ENCODE measurements at regions not wholly inside any gene's neighbourhood (a gene's known extent, or its start where the extent isn't known, plus 50 kb on each side); places are given as distances from the start of the nearest gene placed in this dataset.
"Not testable (repeated sequence)": the region's sequence is repeated elsewhere in the genome, so short reads cannot be mapped to it uniquely, and the experiment has no call there.

GRCh38 chr6:10343320-10343719 lies 71.6 kb downstream of the TFAP2A start:
- DNase-seq (ENCODE audit: extremely low spot score, insufficient read length, low read depth) (no peak), FAIRE-seq (no peak)

GRCh38 chr6:10341605-10342004 lies 73.3 kb downstream of the TFAP2A start:
- FAIRE-seq (no peak), DNase-seq (ENCODE audit: extremely low spot score, insufficient read length, low read depth) (no peak)

- FAIRE-seq, result no peak
Observed at GRCh38 chr6:10338151-10338550, 76.7 kb downstream of the TFAP2A start.

DNA sequence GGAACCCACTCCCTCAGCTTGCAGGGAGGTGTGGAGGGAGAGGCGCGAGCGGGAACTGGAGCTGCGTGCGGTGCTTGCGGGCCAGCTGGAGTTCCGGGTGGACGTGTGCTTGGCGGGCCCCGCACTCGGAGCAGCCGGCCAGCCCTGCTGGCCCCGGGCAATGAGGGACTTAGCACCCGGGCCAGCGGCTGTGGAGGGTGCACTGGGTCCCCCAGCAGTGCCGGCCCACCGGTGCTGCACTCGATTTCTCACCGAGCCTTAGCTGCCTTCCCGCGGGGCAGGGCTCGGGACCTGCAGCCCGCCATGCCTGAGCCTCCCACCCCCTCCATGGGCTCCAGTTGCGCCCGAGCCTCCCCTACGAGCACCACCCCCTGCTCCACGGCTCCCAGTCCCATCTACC lies 77.5 kb downstream of the TFAP2A start:
- not testable (repeated sequence) for FAIRE-seq; DNase-seq (ENCODE audit: extremely low spot score, insufficient read length, low read depth)

More at GRCh38 chr6:10338151-10338550, 76.7 kb downstream of the TFAP2A start:
- no peak for DNase-seq (ENCODE audit: extremely low spot score, insufficient read length, low read depth)

- DNase-seq (ENCODE audit: extremely low spot score, insufficient read length, low read depth) (no peak), FAIRE-seq (no peak)
Observed at GRCh38 chr6:10332111-10332510, 82.8 kb downstream of the TFAP2A start.

DNA sequence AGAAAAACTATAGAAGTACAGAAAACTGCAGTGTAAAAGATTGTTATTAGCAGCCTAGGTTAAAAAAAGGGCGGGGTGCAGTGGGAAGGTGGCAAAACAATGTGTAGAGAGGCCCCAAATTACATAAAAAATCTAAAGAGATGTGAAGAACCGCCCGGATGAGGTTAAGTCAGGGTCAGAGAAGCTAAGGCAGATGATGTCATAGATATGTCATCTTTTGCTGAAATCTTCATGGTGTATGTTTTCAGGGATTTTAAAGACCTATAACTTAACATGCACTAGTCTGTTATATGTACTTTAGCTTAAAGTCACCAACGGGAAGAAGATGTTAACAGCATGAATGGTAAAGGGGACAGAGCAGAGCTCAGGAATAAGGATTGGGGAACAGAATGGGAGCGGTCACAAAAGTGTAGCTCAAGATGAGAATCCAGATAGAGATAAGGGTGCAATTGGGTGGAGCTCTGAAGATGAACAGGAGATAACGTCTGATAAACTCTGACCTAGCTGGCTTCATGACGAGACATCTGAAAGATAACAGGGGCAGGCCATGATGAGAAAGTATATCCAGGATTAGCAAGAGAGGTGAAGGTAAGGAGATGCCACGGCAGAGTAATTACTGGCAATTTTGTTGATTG lies 83.4 kb downstream of the TFAP2A start:
- FAIRE-seq, result no peak
- no peak for DNase-seq (ENCODE audit: extremely low spot score, insufficient read length, low read depth)

- DNase-seq (ENCODE audit: extremely low spot score, insufficient read length, low read depth) (no peak), FAIRE-seq (no peak)
Observed at GRCh38 chr6:10330515-10330914, 84.4 kb downstream of the TFAP2A start.

GRCh38 chr6:10323018-10323417 lies 91.9 kb downstream of the TFAP2A start:
- no peak for DNase-seq (ENCODE audit: extremely low spot score, insufficient read length, low read depth)

GRCh38 chr6:10320291-10320690 lies 94.6 kb downstream of the TFAP2A start:
- no peak for DNase-seq (ENCODE audit: extremely low spot score, insufficient read length, low read depth)
- FAIRE-seq, result no peak

More at GRCh38 chr6:10323018-10323417, 91.9 kb downstream of the TFAP2A start:
- no peak for FAIRE-seq

- FAIRE-seq, result no peak
- DNase-seq (ENCODE audit: extremely low spot score, insufficient read length, low read depth), result no peak
Observed at GRCh38 chr6:10316373-10316721, 98.5 kb downstream of the TFAP2A start.

DNA sequence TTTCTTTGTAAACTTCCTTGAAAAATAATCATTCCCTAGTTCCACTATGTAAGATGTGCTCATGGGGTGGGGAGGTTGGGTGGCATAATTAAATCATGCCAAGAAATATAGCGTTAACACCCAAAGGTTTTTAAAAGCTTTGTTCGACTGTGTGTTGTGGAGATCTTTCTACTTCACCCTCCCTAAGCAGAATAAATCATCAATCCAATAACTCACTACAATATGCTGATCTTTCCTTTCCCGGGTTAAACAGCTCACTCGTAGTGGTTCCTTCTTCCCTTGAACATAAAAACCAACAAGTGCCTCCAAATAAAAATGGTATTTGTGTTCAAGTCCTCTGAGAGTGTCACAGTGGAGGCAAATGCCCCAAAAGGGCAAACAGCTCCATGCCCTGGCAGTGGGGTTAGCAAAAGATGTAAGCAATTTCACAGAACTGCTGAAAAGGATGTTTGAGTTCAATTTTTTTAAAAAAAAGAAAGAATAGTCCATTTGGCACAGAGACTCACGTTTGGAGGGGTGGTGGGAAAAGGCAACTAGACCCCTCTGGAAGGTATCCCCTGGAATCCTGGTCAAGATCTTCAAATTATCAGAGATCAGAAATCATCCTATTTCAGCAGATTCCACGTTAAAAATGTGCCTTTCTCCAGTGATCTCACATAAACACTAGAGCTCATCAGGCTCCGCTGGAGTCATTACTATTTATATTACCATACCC lies 99.1 kb downstream of the TFAP2A start:
- DNase-seq (ENCODE audit: extremely low spot score, insufficient read length, low read depth) (no peak), FAIRE-seq (no peak)

- no peak for FAIRE-seq
Observed at GRCh38 chr6:10315034-10315433, 99.8 kb downstream of the TFAP2A start.

GRCh38 chr6:10314163-10314955 lies 100.5 kb downstream of the TFAP2A start:
- FAIRE-seq (no peak), DNase-seq (ENCODE audit: extremely low spot score, insufficient read length, low read depth) (no peak)

More at GRCh38 chr6:10315034-10315433, 99.8 kb downstream of the TFAP2A start:
- DNase-seq (ENCODE audit: extremely low spot score, insufficient read length, low read depth), result no peak

GRCh38 chr6:10313799-10314162 lies 101.1 kb downstream of the TFAP2A start:
- DNase-seq (ENCODE audit: extremely low spot score, insufficient read length, low read depth), result no peak
- FAIRE-seq, result no peak

- no peak for DNase-seq (ENCODE audit: extremely low spot score, insufficient read length, low read depth)
- FAIRE-seq, result no peak
Observed at GRCh38 chr6:10312445-10312844, 102.4 kb downstream of the TFAP2A start.

GRCh38 chr6:10311546-10312405 lies 103.1 kb downstream of the TFAP2A start:
- not testable (repeated sequence) for FAIRE-seq; DNase-seq (ENCODE audit: extremely low spot score, insufficient read length, low read depth)

DNA sequence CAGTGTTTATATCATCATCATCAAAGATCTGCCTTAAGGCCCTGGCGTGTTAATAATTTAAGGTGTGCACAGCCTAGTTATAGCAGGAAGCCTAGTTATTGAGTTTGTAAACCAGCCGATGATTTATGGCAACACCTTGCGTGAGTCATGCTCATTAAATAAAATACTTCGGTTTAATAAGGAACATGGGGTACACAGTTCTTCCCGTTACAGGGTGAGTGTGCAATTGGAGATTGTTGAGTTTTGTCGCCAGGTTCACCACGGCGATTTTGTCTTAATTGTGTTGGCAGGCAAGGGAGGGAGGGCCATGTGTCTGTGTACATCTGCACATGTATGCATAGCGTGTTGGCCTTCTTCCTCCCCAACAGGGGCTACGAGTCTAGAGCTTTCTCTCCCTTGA lies 104.0 kb downstream of the TFAP2A start:
- FAIRE-seq, result no peak
- no peak for DNase-seq (ENCODE audit: extremely low spot score, insufficient read length, low read depth)

DNA sequence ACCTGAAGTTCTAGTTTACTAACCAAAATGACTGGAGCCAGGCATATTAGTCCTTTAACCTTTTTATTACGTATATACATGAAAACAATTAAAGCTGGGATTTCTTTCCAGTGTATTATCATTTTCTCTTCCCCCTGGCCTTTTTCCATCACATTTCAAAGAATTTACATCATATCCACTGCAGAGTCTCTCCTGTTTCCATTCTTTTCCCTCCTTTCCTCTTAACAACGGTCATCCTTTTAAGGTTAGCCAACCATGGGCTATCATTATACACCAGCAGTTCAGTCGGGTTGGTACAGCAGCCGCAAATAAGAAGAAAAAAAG lies 104.6 kb downstream of the TFAP2A start:
- DNase-seq (ENCODE audit: extremely low spot score, insufficient read length, low read depth) (no peak), FAIRE-seq (no peak)

DNA sequence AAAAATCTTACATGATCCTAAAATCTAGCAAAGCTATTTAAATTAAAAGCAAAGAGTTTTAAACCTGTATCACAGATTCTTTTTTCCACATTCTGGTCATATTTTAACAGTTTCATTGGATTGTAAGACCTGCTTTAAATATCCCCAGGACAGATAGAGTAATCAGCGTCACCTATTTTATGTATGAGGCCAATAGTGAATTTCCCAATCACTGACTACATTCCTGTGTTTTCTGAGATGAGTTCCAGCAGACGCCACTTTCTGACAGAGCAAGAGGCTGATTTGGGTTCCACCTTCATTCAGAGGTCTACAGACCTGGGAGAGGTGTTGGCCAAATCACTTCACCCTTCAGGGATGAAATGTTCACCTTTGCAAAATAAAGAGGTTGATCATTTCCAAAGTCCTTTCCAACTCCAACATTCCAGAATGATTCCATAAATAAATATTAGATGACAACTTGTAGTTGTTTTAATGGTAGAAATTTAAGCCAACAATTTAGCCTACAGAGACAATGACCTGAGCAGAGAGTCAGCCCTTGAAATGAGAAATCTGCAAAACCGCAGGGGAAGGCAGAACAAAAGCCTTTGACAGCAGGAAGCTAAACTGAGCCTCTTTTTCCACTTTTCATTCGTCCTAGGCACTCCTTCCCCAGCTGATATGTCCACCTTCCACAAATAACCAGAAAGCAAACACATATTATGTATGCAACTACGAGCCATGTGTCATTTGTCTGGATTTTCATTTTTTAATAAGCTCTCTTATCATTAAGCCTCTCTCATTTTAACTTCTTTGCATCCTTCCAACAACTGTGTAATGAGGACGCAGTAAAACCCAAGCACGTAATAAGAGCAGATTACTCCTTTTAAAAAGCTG lies 105.2 kb downstream of the TFAP2A start:
- no peak for DNase-seq (ENCODE audit: extremely low spot score, insufficient read length, low read depth)
- no peak for FAIRE-seq

Data from GM18507 (cell line).